GM13976 (cell line): ENCODE measurements at regions not wholly inside any gene's neighbourhood (a gene's known extent, or its start where the extent isn't known, plus 50 kb on each side); places are given as distances from the start of the nearest gene placed in this dataset.

ENCODE experiments used
- DNase-seq: peaks from one replicate; pipeline ENCODE4 v3.0.0; 2012; ENCODE audit warnings: low spot score
- in situ Hi-C: fragments of 300-500 bp; cut with MboI; formaldehyde crosslinking; loops from one replicate; pipeline ENCODE4 v1.12.0; 2022; ENCODE audit warnings: low sequenced_read_pairs, mixed read lengths, inconsistent platforms; ENCODE audit not compliant: unreplicated experiment
- TF ChIP-seq, protein P1 (sequence below): IDR thresholded peaks from 2 replicates; pipeline ENCODE4 v1.5.1; 2012; ENCODE audit warnings: borderline replicate concordance, mild to moderate bottlenecking; ENCODE audit not compliant: insufficient read depth; ENCODE audit errors: extremely low read depth, missing control alignments, control extremely low read depth

DNA sequence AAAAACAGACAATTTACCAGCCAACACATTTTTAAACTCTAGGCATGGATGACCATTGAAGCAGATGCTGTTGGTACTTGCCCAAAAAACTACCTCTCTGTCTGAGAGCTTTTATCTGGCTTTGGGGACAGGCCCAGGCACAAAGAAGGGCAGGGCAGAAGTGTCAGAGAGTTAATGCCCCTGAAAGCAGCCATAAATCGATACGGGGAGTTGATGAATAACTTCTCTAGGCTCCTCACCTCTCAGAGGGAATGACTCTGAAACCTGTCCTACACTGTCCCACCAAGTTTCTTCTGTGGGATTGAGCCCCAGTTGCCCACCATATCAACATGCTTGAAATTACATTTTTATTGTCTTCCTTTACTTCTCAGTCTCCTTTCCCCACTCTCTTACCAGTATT lies 113.0 kb upstream of the DAAM1 start:
- TF ChIP-seq, protein P1, sequence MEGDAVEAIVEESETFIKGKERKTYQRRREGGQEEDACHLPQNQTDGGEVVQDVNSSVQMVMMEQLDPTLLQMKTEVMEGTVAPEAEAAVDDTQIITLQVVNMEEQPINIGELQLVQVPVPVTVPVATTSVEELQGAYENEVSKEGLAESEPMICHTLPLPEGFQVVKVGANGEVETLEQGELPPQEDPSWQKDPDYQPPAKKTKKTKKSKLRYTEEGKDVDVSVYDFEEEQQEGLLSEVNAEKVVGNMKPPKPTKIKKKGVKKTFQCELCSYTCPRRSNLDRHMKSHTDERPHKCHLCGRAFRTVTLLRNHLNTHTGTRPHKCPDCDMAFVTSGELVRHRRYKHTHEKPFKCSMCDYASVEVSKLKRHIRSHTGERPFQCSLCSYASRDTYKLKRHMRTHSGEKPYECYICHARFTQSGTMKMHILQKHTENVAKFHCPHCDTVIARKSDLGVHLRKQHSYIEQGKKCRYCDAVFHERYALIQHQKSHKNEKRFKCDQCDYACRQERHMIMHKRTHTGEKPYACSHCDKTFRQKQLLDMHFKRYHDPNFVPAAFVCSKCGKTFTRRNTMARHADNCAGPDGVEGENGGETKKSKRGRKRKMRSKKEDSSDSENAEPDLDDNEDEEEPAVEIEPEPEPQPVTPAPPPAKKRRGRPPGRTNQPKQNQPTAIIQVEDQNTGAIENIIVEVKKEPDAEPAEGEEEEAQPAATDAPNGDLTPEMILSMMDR, result no peak
- no peak for DNase-seq
- in situ Hi-C loops, result no loop called here

DNA sequence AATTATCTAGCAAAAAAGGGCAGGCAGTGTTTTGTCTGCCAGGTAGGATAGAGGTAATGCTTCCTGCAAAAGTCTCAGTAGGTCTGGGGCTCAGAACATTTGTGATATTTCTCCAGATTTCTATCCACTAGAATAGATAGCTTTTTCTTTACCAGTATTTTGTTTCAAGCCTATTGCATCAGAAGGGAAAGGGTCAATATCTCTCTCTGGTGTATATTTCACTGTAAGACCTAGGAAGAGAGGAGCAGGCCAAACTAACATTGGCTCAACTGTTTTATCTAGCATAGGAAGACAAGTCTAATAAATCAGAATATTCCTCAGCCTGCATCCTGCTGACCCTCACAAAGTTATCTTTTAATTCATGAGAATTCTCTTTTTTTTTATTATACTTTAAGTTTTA lies 106.7 kb upstream of the DAAM1 start:
- in situ Hi-C loops, result no loop called here
- TF ChIP-seq, protein P1, result no peak
- DNase-seq, result no peak

DNA sequence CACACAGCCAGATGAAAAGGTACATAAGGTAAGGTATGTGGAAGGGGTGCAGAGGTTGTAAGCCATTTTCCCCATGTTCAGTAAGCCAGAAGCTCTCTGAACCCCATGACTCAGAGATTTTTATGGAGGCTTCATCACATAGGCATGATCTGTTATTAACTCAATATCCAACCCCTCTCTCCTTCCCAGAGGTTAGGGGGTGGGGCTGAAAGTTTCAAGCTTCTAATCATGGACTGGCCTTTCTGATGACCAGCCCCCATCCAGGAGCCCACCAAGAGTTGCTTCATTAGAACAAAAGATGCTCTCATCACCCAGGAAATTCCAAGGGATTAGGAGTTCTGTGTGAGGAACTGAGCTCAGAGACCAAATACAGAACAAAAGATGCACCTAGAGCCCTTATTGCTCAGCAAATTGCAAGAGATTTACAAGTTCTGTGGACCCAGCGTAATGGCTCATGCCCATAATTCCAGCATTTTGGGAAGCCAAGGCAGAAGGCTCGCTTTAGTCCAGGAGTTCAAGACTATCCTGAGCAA lies 103.2 kb upstream of the DAAM1 start:
- DNase-seq, result no peak
- in situ Hi-C loops, result no loop called here
- TF ChIP-seq, protein P1, result no peak

DNA sequence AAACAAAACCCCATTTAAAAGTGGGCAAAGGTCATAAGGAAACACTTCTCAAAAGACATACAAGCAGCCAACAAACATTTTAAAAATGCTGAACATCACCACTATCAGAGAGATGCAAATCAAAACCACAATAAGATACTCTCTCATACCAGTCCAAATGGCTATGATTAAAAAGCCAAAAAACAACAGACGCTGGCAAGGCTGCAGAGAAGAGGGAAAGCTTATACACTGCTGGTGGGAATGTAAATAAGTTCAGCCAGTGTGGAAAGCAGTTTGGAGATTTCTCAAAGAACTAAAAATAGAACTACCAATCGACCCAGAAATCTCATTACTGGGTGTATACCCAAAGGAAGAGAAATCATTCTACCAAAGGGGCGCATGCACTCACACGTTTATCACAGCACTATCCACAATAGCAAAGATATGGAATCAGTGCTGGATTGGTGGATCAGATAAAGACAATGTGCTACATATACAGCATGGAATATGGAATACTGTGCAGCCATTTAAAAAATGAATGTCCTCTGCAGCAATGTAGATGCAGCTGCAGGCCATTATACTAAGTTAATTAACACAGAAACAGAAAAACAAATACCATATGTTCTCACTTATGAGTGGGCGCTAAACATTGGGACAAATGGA lies 102.1 kb upstream of the DAAM1 start:
- TF ChIP-seq, protein P1, result no peak
- no peak for DNase-seq
- in situ Hi-C loops, result no loop called here

DNA sequence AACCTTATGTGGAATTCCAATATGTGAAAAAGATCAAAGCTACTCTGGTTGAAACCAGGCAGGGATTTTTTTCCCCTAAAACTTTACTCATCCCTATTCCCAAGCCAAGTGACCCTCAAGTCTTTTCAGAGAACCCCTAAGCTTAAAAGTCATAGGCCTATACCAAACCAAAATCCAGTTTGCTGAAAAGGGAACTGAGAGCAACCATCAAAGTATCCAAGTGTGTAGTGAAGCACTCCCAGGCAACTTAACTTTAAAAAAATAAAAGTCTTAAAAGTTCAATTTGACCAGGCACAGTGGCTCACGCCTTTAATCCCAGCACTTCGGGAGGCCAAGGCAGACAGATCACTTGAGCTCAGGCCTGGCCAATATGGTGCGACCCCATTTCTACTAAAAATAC lies 101.2 kb upstream of the DAAM1 start:
- DNase-seq, result no peak
- TF ChIP-seq, protein P1, result no peak
- in situ Hi-C loops, result no loop called here

DNA sequence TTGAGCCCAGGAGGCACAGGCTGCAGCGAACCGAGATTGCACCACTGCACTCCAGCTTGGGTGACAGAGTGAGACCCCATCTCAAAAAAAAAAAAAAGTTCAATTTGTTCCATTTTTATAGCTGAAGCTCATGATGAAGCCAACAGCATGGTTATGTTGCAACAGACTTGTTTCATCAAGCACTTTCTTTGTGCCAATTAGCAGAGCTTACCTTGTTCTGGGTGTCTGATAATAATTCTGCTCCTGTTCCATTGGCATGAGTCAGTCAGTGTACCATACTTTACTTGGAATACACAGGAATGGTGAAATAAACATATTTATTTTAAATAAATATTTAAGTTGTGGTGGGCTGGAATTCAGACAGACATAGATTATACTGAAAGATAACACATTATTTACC lies 100.8 kb upstream of the DAAM1 start:
- in situ Hi-C loops, result no loop called here
- TF ChIP-seq, protein P1, result no peak
- no peak for DNase-seq
